ENCODE measurements at regions not wholly inside any gene's neighbourhood (a gene's known extent, or its start where the extent isn't known, plus 50 kb on each side); places are given as distances from the start of the nearest gene placed in this dataset.

GRCh38 chr13:58004751-58005150 lies 373.2 kb downstream of the PCDH17 start:
- no peak overlapping the region for H3K27ac ChIP-seq (ENCODE audit: low read depth, low read length)
- no peaks in the 10 kb centered on the region for H3K27me3 ChIP-seq (ENCODE audit: control insufficient read depth, insufficient read depth, low read length)
- DNase-seq (ENCODE audit: low read depth in 4 of 6, low spot score in 6 of 6) = peak in 2 of 6 donors; percentile 37 to 63

GRCh38 chr13:58018020-58018419 lies 386.5 kb downstream of the PCDH17 start:
- no peaks in the 10 kb centered on the region for H3K27me3 ChIP-seq (ENCODE audit: control insufficient read depth, insufficient read depth, low read length)
- H3K4me1 ChIP-seq (ENCODE audit: control insufficient read depth, insufficient read depth, low read length) = no peaks in the 10 kb centered on the region
- DNase-seq (ENCODE audit: low read depth in 4 of 6, low spot score in 6 of 6) = no peak
- no peak overlapping the region for H3K4me3 ChIP-seq (ENCODE audit: low read depth, low read length)
- H3K36me3 ChIP-seq (ENCODE audit: control insufficient read depth, insufficient read depth, low read length) = no peaks in the 10 kb centered on the region
- 94% methylated on average over 2 of the region's 4 CpGs for WGBS (ENCODE audit: insufficient coverage)
- H3K27ac ChIP-seq (ENCODE audit: low read depth, low read length) = no peak overlapping the region
- H3K9me3 ChIP-seq (ENCODE audit: control insufficient read depth, insufficient read depth, low read length) = no peaks in the 10 kb centered on the region

More at GRCh38 chr13:58004751-58005150, 373.2 kb downstream of the PCDH17 start:
- WGBS (ENCODE audit: insufficient coverage) = no CpG with 5 or more reads among the region's 4 CpGs
- H3K4me3 ChIP-seq (ENCODE audit: low read depth, low read length) = no peak overlapping the region
- no peaks in the 10 kb centered on the region for H3K4me1 ChIP-seq (ENCODE audit: control insufficient read depth, insufficient read depth, low read length)
- no peaks in the 10 kb centered on the region for H3K36me3 ChIP-seq (ENCODE audit: control insufficient read depth, insufficient read depth, low read length)
- H3K9me3 ChIP-seq (ENCODE audit: control insufficient read depth, insufficient read depth, low read length) = no peaks in the 10 kb centered on the region

- Histone ChIP-seq H3K27ac (ENCODE audit: low read depth, low read length) (no peak overlapping the region), H3K9me3 (ENCODE audit: control insufficient read depth, insufficient read depth, low read length) (no peaks in the 10 kb centered on the region), H3K36me3 (ENCODE audit: control insufficient read depth, insufficient read depth, low read length) (no peaks in the 10 kb centered on the region), H3K4me3 (ENCODE audit: low read depth, low read length) (no peak overlapping the region), H3K4me1 (ENCODE audit: control insufficient read depth, insufficient read depth, low read length) (no peaks in the 10 kb centered on the region), H3K27me3 (ENCODE audit: control insufficient read depth, insufficient read depth, low read length) (no peaks in the 10 kb centered on the region)
- WGBS (ENCODE audit: insufficient coverage) = no CpG with 5 or more reads among the region's 1 CpG
- DNase-seq (ENCODE audit: low read depth in 4 of 6, low spot score in 6 of 6) = peak in 1 of 6 donors; percentile 27
Observed at GRCh38 chr13:58018865-58019264, 387.3 kb downstream of the PCDH17 start.

GRCh38 chr13:58024103-58024502 lies 392.6 kb downstream of the PCDH17 start:
- no peaks in the 10 kb centered on the region for H3K4me1 ChIP-seq (ENCODE audit: control insufficient read depth, insufficient read depth, low read length)
- 93% methylated on average over 2 of the region's 7 CpGs for WGBS (ENCODE audit: insufficient coverage)

GRCh38 chr13:58025821-58026220 lies 394.3 kb downstream of the PCDH17 start:
- WGBS (ENCODE audit: insufficient coverage) = no CpG with 5 or more reads among the region's 1 CpG
- H3K27ac ChIP-seq (ENCODE audit: low read depth, low read length) = no peak overlapping the region
- DNase-seq (ENCODE audit: low read depth in 4 of 6, low spot score in 6 of 6) = no peak
- no peaks in the 10 kb centered on the region for H3K4me1 ChIP-seq (ENCODE audit: control insufficient read depth, insufficient read depth, low read length)
- H3K9me3 ChIP-seq (ENCODE audit: control insufficient read depth, insufficient read depth, low read length) = no peaks in the 10 kb centered on the region
- no peak overlapping the region for H3K4me3 ChIP-seq (ENCODE audit: low read depth, low read length)
- H3K36me3 ChIP-seq (ENCODE audit: control insufficient read depth, insufficient read depth, low read length) = no peaks in the 10 kb centered on the region
- no peaks in the 10 kb centered on the region for H3K27me3 ChIP-seq (ENCODE audit: control insufficient read depth, insufficient read depth, low read length)

More at GRCh38 chr13:58024103-58024502, 392.6 kb downstream of the PCDH17 start:
- no peaks in the 10 kb centered on the region for H3K9me3 ChIP-seq (ENCODE audit: control insufficient read depth, insufficient read depth, low read length)
- H3K36me3 ChIP-seq (ENCODE audit: control insufficient read depth, insufficient read depth, low read length) = no peaks in the 10 kb centered on the region
- DNase-seq (ENCODE audit: low read depth in 4 of 6, low spot score in 6 of 6) = no peak
- no peak overlapping the region for H3K27ac ChIP-seq (ENCODE audit: low read depth, low read length)
- no peak overlapping the region for H3K4me3 ChIP-seq (ENCODE audit: low read depth, low read length)
- no peaks in the 10 kb centered on the region for H3K27me3 ChIP-seq (ENCODE audit: control insufficient read depth, insufficient read depth, low read length)

- DNase-seq (ENCODE audit: low read depth in 4 of 6, low spot score in 6 of 6) = peak in 1 of 6 donors; percentile 73
- WGBS (ENCODE audit: insufficient coverage) = no CpG with 5 or more reads among the region's 2 CpGs
- no peaks in the 10 kb centered on the region for H3K27me3 ChIP-seq (ENCODE audit: control insufficient read depth, insufficient read depth, low read length)
- no peaks in the 10 kb centered on the region for H3K36me3 ChIP-seq (ENCODE audit: control insufficient read depth, insufficient read depth, low read length)
- no peak overlapping the region for H3K4me3 ChIP-seq (ENCODE audit: low read depth, low read length)
- H3K4me1 ChIP-seq (ENCODE audit: control insufficient read depth, insufficient read depth, low read length) = no peaks in the 10 kb centered on the region
- no peaks in the 10 kb centered on the region for H3K9me3 ChIP-seq (ENCODE audit: control insufficient read depth, insufficient read depth, low read length)
- no peak overlapping the region for H3K27ac ChIP-seq (ENCODE audit: low read depth, low read length)
Observed at GRCh38 chr13:58032676-58033460, 401.3 kb downstream of the PCDH17 start.

GRCh38 chr13:58043971-58044370 lies 412.4 kb downstream of the PCDH17 start:
- no CpG with 5 or more reads among the region's 2 CpGs for WGBS (ENCODE audit: insufficient coverage)
- H3K36me3 ChIP-seq (ENCODE audit: control insufficient read depth, insufficient read depth, low read length) = no peaks in the 10 kb centered on the region
- H3K9me3 ChIP-seq (ENCODE audit: control insufficient read depth, insufficient read depth, low read length) = no peaks in the 10 kb centered on the region
- H3K4me3 ChIP-seq (ENCODE audit: low read depth, low read length) = no peak overlapping the region
- H3K27ac ChIP-seq (ENCODE audit: low read depth, low read length) = no peak overlapping the region
- no peaks in the 10 kb centered on the region for H3K27me3 ChIP-seq (ENCODE audit: control insufficient read depth, insufficient read depth, low read length)
- H3K4me1 ChIP-seq (ENCODE audit: control insufficient read depth, insufficient read depth, low read length) = no peaks in the 10 kb centered on the region
- no peak for DNase-seq (ENCODE audit: low read depth in 4 of 6, low spot score in 6 of 6)

- H3K36me3 ChIP-seq (ENCODE audit: control insufficient read depth, insufficient read depth, low read length) = no peaks in the 10 kb centered on the region
- no peaks in the 10 kb centered on the region for H3K27me3 ChIP-seq (ENCODE audit: control insufficient read depth, insufficient read depth, low read length)
- H3K4me1 ChIP-seq (ENCODE audit: control insufficient read depth, insufficient read depth, low read length) = no peaks in the 10 kb centered on the region
- H3K27ac ChIP-seq (ENCODE audit: low read depth, low read length) = no peak overlapping the region
- DNase-seq (ENCODE audit: low read depth in 4 of 6, low spot score in 6 of 6) = no peak
- H3K9me3 ChIP-seq (ENCODE audit: control insufficient read depth, insufficient read depth, low read length) = no peaks in the 10 kb centered on the region
- H3K4me3 ChIP-seq (ENCODE audit: low read depth, low read length) = no peak overlapping the region
- WGBS (ENCODE audit: insufficient coverage) = no CpG with 5 or more reads among the region's 1 CpG
Observed at GRCh38 chr13:58048670-58049069, 417.1 kb downstream of the PCDH17 start.

- 80% methylated on average over 3 of the region's 4 CpGs for WGBS (ENCODE audit: insufficient coverage)
- no peak overlapping the region for H3K4me3 ChIP-seq (ENCODE audit: low read depth, low read length)
Observed at GRCh38 chr13:58051396-58051795, 419.9 kb downstream of the PCDH17 start.

GRCh38 chr13:58051807-58052375 lies 420.3 kb downstream of the PCDH17 start:
- Histone ChIP-seq H3K9me3 (ENCODE audit: control insufficient read depth, insufficient read depth, low read length) (no peaks in the 10 kb centered on the region), H3K27me3 (ENCODE audit: control insufficient read depth, insufficient read depth, low read length) (no peaks in the 10 kb centered on the region), H3K4me1 (ENCODE audit: control insufficient read depth, insufficient read depth, low read length) (no peaks in the 10 kb centered on the region), H3K36me3 (ENCODE audit: control insufficient read depth, insufficient read depth, low read length) (no peaks in the 10 kb centered on the region), H3K27ac (ENCODE audit: low read depth, low read length) (no peak overlapping the region), H3K4me3 (ENCODE audit: low read depth, low read length) (no peak overlapping the region)
- no peak for DNase-seq (ENCODE audit: low read depth in 4 of 6, low spot score in 6 of 6)
- WGBS (ENCODE audit: insufficient coverage) = 84% methylated on average over 5 of the region's 5 CpGs

More at GRCh38 chr13:58051396-58051795, 419.9 kb downstream of the PCDH17 start:
- Histone ChIP-seq H3K27me3 (ENCODE audit: control insufficient read depth, insufficient read depth, low read length) (no peaks in the 10 kb centered on the region), H3K27ac (ENCODE audit: low read depth, low read length) (no peak overlapping the region), H3K36me3 (ENCODE audit: control insufficient read depth, insufficient read depth, low read length) (no peaks in the 10 kb centered on the region), H3K4me1 (ENCODE audit: control insufficient read depth, insufficient read depth, low read length) (no peaks in the 10 kb centered on the region), H3K9me3 (ENCODE audit: control insufficient read depth, insufficient read depth, low read length) (no peaks in the 10 kb centered on the region)
- DNase-seq (ENCODE audit: low read depth in 4 of 6, low spot score in 6 of 6) = no peak

All from spinal cord (tissue), 9 donors.